ENCODE measurements at regions not wholly inside any gene's neighbourhood (a gene's known extent, or its start where the extent isn't known, plus 50 kb on each side); places are given as distances from the start of the nearest gene placed in this dataset.
"Not testable (repeated sequence)": the region's sequence is repeated elsewhere in the genome, so short reads cannot be mapped to it uniquely, and the experiment has no call there.

DNA sequence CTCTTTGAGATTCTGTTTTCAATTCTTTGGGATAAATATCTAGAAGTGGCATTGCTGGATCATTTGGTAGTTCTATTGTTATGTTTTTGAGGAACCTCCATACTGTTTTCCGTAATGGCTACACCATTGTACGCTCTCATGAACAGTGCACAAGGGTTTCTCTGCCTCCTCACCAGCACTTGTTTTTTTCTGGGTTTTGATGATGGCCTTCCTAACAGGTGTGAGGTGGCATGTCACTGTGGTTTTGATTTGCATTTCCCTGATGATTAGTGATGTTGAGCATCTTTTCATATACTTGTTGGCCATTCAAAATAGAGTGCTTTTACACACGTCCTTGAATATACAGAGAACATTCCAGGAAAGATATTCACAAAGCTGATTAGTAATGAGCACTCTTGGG, 86.8 kb upstream of the ADORA2B start:
- H3K36me3 Mint-ChIP-seq = peaks cover 3 to 12% (median 8%) of the 10 kb centered on the region in 5 donors
- H3K4me3 ChIP-seq (ENCODE audit: low read length); H3K27ac ChIP-seq (ENCODE audit: low read depth, low read length); H3K4me1 ChIP-seq (ENCODE audit: control insufficient read depth in 2 of 2, insufficient read depth in 2 of 2, low read length in 2 of 2); H3K9me3 ChIP-seq (ENCODE audit: control insufficient read depth in 2 of 3, low read length in 3 of 3); H3K4me3 Mint-ChIP-seq; CTCF ChIA-PET; H3K36me3 ChIP-seq (ENCODE audit: control insufficient read depth in 2 of 3, insufficient read depth in 3 of 3, low read length in 3 of 3); H3K27ac Mint-ChIP-seq; H3K27me3 ChIP-seq (ENCODE audit: control insufficient read depth in 2 of 2, insufficient read depth in 2 of 2, low read length in 2 of 2); H3K27me3 Mint-ChIP-seq; intact Hi-C loops (cut with micrococcal nuclease); H3K4me1 Mint-ChIP-seq; POLR2A ChIA-PET; DNase-seq; ATAC-seq: not testable (repeated sequence)
- H3K9me3 Mint-ChIP-seq = peaks cover 0 to 19% (median 9%) of the 10 kb centered on the region in 11 donors

DNA sequence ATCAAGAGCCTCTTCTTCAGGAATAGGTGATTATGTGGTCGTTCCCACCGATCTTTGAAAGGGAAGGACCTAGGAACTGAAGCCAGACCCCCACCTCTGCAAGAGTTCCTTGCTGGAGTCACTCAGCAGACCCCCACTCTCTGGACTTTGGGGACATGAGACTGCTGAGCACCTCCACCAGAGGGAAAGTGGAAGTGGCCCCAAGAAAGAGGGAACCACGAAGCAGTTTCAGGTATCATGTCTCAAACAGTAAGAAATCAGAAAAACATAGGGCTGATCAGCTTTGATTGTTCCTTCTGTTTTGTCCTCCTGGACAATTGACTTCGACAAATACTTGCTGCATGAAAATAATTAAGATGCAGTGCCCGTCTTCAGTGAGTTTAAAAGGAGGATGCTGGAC, 84.2 kb upstream of the ADORA2B start:
- ATAC-seq; H3K27ac Mint-ChIP-seq; H3K9me3 ChIP-seq (ENCODE audit: control insufficient read depth in 2 of 3, low read length in 3 of 3); H3K4me1 Mint-ChIP-seq; H3K36me3 ChIP-seq (ENCODE audit: control insufficient read depth in 2 of 3, insufficient read depth in 3 of 3, low read length in 3 of 3); DNase-seq; POLR2A ChIA-PET; H3K4me3 ChIP-seq (ENCODE audit: low read length); H3K27me3 Mint-ChIP-seq; CTCF ChIA-PET; H3K4me1 ChIP-seq (ENCODE audit: control insufficient read depth in 2 of 2, insufficient read depth in 2 of 2, low read length in 2 of 2); intact Hi-C loops (cut with micrococcal nuclease); H3K27ac ChIP-seq (ENCODE audit: low read depth, low read length); H3K4me3 Mint-ChIP-seq; H3K27me3 ChIP-seq (ENCODE audit: control insufficient read depth in 2 of 2, insufficient read depth in 2 of 2, low read length in 2 of 2): not testable (repeated sequence)
- H3K36me3 Mint-ChIP-seq = peaks cover 3 to 12% (median 8%) of the 10 kb centered on the region in 5 donors
- H3K9me3 Mint-ChIP-seq = peaks cover 0 to 19% (median 9%) of the 10 kb centered on the region in 11 donors

DNA sequence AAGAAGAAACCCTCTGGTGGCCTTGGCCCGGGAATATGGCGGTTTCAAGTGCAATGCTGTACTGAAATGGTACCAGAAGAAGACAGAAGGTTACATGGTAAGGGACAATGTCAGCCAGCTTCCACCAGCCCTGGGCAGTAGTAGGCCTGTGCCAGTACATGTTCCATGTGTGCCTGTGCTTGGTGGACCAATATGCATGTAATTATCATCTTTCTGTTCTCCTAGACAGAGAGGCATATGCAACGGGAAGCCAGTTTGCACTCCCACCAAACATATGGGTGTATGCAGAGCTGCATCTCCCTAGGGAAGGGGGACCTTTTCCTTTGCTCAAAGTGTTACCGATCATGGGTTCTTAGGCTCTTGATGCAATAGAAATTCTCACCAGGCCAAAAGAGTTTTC, 80.9 kb upstream of the ADORA2B start:
- ATAC-seq, CTCF ChIA-PET, H3K27ac Mint-ChIP-seq: not testable (repeated sequence)

DNA sequence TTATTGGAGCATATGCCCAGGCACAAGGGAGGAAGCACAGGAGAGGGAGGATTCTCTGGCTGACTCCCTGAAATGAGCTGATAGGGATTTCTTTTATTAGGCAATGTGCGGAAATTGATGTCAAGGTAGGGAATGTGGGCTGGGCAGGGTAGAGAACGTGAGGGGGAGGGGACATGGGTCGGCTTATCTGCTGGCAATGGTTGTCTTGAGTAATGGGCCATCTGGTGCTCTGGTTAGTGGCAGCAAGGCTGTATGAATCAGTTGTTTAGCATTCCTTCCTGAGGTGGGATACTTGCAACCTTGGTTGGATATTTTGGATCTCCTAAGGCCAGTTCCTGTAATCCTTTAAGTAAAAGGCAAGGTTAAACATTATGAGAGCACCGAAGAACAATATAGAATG, 80.5 kb upstream of the ADORA2B start:
- peaks cover 0 to 19% (median 9%) of the 10 kb centered on the region in 11 donors for H3K9me3 Mint-ChIP-seq
- ATAC-seq; POLR2A ChIA-PET; H3K36me3 ChIP-seq (ENCODE audit: control insufficient read depth in 2 of 3, insufficient read depth in 3 of 3, low read length in 3 of 3); intact Hi-C loops (cut with micrococcal nuclease); H3K4me1 Mint-ChIP-seq; H3K27ac Mint-ChIP-seq; H3K27me3 ChIP-seq (ENCODE audit: control insufficient read depth in 2 of 2, insufficient read depth in 2 of 2, low read length in 2 of 2); H3K27me3 Mint-ChIP-seq; DNase-seq; H3K4me3 Mint-ChIP-seq; CTCF ChIA-PET; H3K4me3 ChIP-seq (ENCODE audit: low read length); H3K9me3 ChIP-seq (ENCODE audit: control insufficient read depth in 2 of 3, low read length in 3 of 3); H3K4me1 ChIP-seq (ENCODE audit: control insufficient read depth in 2 of 2, insufficient read depth in 2 of 2, low read length in 2 of 2); H3K27ac ChIP-seq (ENCODE audit: low read depth, low read length): not testable (repeated sequence)
- peaks cover 3 to 12% (median 8%) of the 10 kb centered on the region in 5 donors for H3K36me3 Mint-ChIP-seq

More for the DNA sequence above, 80.9 kb upstream of the ADORA2B start:
- H3K9me3 ChIP-seq (ENCODE audit: control insufficient read depth in 2 of 3, low read length in 3 of 3); H3K4me1 ChIP-seq (ENCODE audit: control insufficient read depth in 2 of 2, insufficient read depth in 2 of 2, low read length in 2 of 2); H3K36me3 ChIP-seq (ENCODE audit: control insufficient read depth in 2 of 3, insufficient read depth in 3 of 3, low read length in 3 of 3); H3K4me3 ChIP-seq (ENCODE audit: low read length); H3K27ac ChIP-seq (ENCODE audit: low read depth, low read length); H3K4me1 Mint-ChIP-seq; H3K27me3 Mint-ChIP-seq; H3K27me3 ChIP-seq (ENCODE audit: control insufficient read depth in 2 of 2, insufficient read depth in 2 of 2, low read length in 2 of 2); intact Hi-C loops (cut with micrococcal nuclease); DNase-seq; H3K4me3 Mint-ChIP-seq; POLR2A ChIA-PET: not testable (repeated sequence)
- peaks cover 0 to 19% (median 9%) of the 10 kb centered on the region in 11 donors for H3K9me3 Mint-ChIP-seq
- peaks cover 3 to 12% (median 8%) of the 10 kb centered on the region in 5 donors for H3K36me3 Mint-ChIP-seq

DNA sequence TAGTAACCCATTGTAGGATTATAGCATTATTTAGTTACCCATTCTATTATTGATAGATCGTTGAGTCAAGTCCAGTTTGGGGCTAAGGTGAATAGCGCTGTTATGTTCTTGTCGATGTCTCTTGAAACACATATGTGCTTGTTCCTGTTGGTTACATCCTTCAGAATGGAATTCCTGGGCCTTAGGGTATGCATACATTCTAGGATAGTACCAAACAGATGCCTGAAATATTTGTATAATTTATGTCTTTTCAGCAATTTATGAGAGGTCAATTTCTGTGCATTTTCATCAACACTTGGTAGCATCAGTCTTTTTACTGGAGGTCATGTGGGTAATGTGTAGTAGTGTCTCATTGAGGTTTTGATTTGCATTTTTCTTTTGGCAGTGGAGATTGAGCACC, 78.9 kb upstream of the ADORA2B start:
- H3K27me3 ChIP-seq (ENCODE audit: control insufficient read depth in 2 of 2, insufficient read depth in 2 of 2, low read length in 2 of 2); intact Hi-C loops (cut with micrococcal nuclease); H3K4me1 ChIP-seq (ENCODE audit: control insufficient read depth in 2 of 2, insufficient read depth in 2 of 2, low read length in 2 of 2); H3K27ac ChIP-seq (ENCODE audit: low read depth, low read length); H3K27me3 Mint-ChIP-seq; H3K27ac Mint-ChIP-seq; H3K4me1 Mint-ChIP-seq; H3K36me3 ChIP-seq (ENCODE audit: control insufficient read depth in 2 of 3, insufficient read depth in 3 of 3, low read length in 3 of 3); DNase-seq; H3K4me3 Mint-ChIP-seq; H3K9me3 ChIP-seq (ENCODE audit: control insufficient read depth in 2 of 3, low read length in 3 of 3); H3K4me3 ChIP-seq (ENCODE audit: low read length); POLR2A ChIA-PET; H3K36me3 Mint-ChIP-seq; ATAC-seq; CTCF ChIA-PET: not testable (repeated sequence)
- peaks cover 0 to 17% (median 7%) of the 10 kb centered on the region in 11 donors for H3K9me3 Mint-ChIP-seq

DNA sequence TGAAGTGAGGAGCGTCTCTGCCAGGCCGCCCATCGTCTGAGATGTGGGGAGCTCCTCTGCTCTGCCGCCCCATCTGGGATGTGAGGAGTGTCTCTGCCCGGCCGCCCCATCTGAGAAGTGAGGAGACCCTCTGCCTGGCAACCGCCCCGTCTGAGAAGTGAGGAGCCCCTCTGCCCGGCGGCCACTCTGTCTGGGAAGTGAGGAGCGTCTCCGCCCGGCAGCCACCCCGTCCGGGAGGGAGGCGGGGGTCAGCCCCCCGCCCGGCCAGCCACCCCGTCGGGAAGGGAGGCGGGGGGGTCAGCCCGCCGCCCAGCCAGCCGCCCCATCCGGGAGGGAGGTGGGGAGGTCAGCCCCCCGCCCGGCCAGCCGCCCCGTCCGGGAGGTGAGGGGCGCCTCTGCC, 77.6 kb upstream of the ADORA2B start:
- CTCF ChIA-PET; H3K4me3 Mint-ChIP-seq; intact Hi-C loops (cut with micrococcal nuclease); H3K4me1 ChIP-seq (ENCODE audit: control insufficient read depth in 2 of 2, insufficient read depth in 2 of 2, low read length in 2 of 2); H3K9me3 ChIP-seq (ENCODE audit: control insufficient read depth in 2 of 3, low read length in 3 of 3); H3K27ac ChIP-seq (ENCODE audit: low read depth, low read length); H3K27me3 ChIP-seq (ENCODE audit: control insufficient read depth in 2 of 2, insufficient read depth in 2 of 2, low read length in 2 of 2); POLR2A ChIA-PET; DNase-seq; H3K4me1 Mint-ChIP-seq; H3K27me3 Mint-ChIP-seq; H3K4me3 ChIP-seq (ENCODE audit: low read length); H3K36me3 ChIP-seq (ENCODE audit: control insufficient read depth in 2 of 3, insufficient read depth in 3 of 3, low read length in 3 of 3); H3K36me3 Mint-ChIP-seq; H3K9me3 Mint-ChIP-seq; H3K27ac Mint-ChIP-seq; ATAC-seq: not testable (repeated sequence)

DNA sequence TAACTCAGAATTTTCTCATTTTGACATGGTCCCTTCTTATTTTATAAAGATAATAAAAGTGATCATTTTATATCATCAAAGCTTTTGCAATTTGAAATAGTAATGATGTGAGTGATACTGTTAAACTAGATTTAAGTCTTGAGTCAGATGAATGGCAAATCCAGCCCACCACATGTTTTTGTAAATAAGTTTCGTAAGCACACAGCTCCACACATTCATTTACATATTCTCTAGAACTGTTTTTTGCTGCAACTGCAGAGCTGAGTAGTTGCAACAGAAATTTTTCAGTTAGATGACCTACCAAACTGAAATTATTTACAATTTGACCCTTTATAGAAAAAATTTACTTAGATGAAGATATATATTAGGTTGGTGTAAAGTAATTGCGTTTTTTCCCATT, 75.1 kb upstream of the ADORA2B start:
- POLR2A ChIA-PET; H3K27ac ChIP-seq (ENCODE audit: low read depth, low read length); H3K4me3 Mint-ChIP-seq; ATAC-seq; H3K27ac Mint-ChIP-seq; H3K9me3 Mint-ChIP-seq; DNase-seq; H3K4me1 ChIP-seq (ENCODE audit: control insufficient read depth in 2 of 2, insufficient read depth in 2 of 2, low read length in 2 of 2); H3K36me3 Mint-ChIP-seq; H3K36me3 ChIP-seq (ENCODE audit: control insufficient read depth in 2 of 3, insufficient read depth in 3 of 3, low read length in 3 of 3); intact Hi-C loops (cut with micrococcal nuclease); H3K9me3 ChIP-seq (ENCODE audit: control insufficient read depth in 2 of 3, low read length in 3 of 3); H3K27me3 ChIP-seq (ENCODE audit: control insufficient read depth in 2 of 2, insufficient read depth in 2 of 2, low read length in 2 of 2); H3K4me3 ChIP-seq (ENCODE audit: low read length); H3K4me1 Mint-ChIP-seq: not testable (repeated sequence)
- CTCF ChIA-PET = interaction anchor here (0.6 kb wide), 1 partner anchor 459 kb away, joined by 4 read pairs; no protein-coding TSS in a partner anchor
- peaks cover 0 to 22% (median 0%) of the 10 kb centered on the region in 5 donors for H3K27me3 Mint-ChIP-seq

Measured in naive thymus-derived CD4-positive, alpha-beta T cell (primary cell).